SKM-1 treated with dmso at 0.1 percent for 144 hours (cell line): ENCODE measurements at regions not wholly inside any gene's neighbourhood (a gene's known extent, or its start where the extent isn't known, plus 50 kb on each side); places are given as distances from the start of the nearest gene placed in this dataset.

Experiments used
- DNase-seq: peaks from one replicate; lab custom pipeline; 2025; ENCODE audit not compliant: unreplicated experiment; lab: John Stamatoyannopoulos, UW

GRCh38 chr2:105625632-105626031 is 119.1 kb upstream of the NCK2 start:
- DNase-seq = no peak

GRCh38 chr2:105621038-105621437 is 123.7 kb upstream of the NCK2 start:
- no peak for DNase-seq

GRCh38 chr2:105618351-105618659 is 126.4 kb upstream of the NCK2 start:
- DNase-seq = no peak

- no peak for DNase-seq
These were observed 126.9 kb upstream of the NCK2 start for GRCh38 chr2:105617631-105618350.

GRCh38 chr2:105615305-105615704 is 129.4 kb upstream of the NCK2 start:
- no peak for DNase-seq

GRCh38 chr2:105611811-105612424 is 132.8 kb upstream of the NCK2 start:
- no peak for DNase-seq

GRCh38 chr2:105611333-105611637 is 133.4 kb upstream of the NCK2 start:
- no peak for DNase-seq

- no peak for DNase-seq
These were observed 134.0 kb upstream of the NCK2 start for GRCh38 chr2:105610576-105611332.

GRCh38 chr2:105609746-105610402 is 134.8 kb upstream of the NCK2 start:
- no peak for DNase-seq

GRCh38 chr2:105607920-105608504 is 136.7 kb upstream of the NCK2 start:
- DNase-seq = no peak

GRCh38 chr2:105606081-105606480 is 138.6 kb upstream of the NCK2 start:
- DNase-seq = no peak

- DNase-seq = no peak
These were observed 139.8 kb upstream of the NCK2 start for GRCh38 chr2:105604938-105605337.

GRCh38 chr2:105600949-105601794 is 143.5 kb upstream of the NCK2 start:
- DNase-seq = no peak

GRCh38 chr2:105600602-105600948 is 144.1 kb upstream of the NCK2 start:
- DNase-seq = no peak

GRCh38 chr2:105600037-105600442 is 144.7 kb upstream of the NCK2 start:
- DNase-seq = no peak

GRCh38 chr2:105598829-105599698 is 145.6 kb upstream of the NCK2 start:
- no peak for DNase-seq

- no peak for DNase-seq
These were observed 146.6 kb upstream of the NCK2 start for GRCh38 chr2:105597806-105598803.

- no peak for DNase-seq
These were observed 147.5 kb upstream of the NCK2 start for GRCh38 chr2:105597011-105597805.
